Activated CD8-positive, alpha-beta memory T cell treated with anti-CD3 and anti-CD28 coated beads for 1 hour (primary cell): ENCODE measurements at regions not wholly inside any gene's neighbourhood (a gene's known extent, or its start where the extent isn't known, plus 50 kb on each side); places are given as distances from the start of the nearest gene placed in this dataset.

Source experiments
- DNase-seq, 2 donors: peaks; one replicate each; pipeline ENCODE4 v3.0.0-alpha.2; 2020; ENCODE audit warnings: low read depth in 1 of 2; ENCODE audit errors: extremely low read depth in 1 of 2

DNA sequence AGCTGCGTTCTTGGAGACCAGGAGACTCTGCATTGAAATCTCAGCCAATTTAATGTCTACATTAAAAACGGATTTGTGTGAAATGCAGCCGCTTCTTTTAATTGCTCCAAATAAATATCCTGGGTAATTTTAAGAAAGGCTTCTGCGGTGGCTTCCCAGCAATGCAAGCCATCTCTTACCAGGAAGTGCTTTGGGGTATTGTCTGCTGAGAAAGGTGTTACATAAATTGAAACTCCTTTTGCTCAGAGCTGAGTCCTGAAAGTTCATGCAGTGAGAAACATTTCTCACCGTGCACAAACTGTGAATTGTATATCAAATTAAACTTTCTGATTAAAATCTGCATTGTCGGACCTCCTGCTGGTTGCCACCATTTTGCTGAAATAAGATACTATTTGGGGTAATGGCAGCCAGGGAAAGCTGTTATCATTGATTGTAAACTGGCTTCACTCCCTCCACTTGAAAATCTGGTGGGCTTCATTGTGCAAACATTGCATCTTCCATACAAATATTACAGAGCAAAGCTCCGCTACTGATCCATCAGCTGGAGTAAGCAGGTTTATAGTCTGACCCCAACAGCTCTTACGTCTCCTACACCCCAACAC, 59.5 kb downstream of the ZIC5 start:
- DNase-seq: no peak

- DNase-seq: no peak
Measured at GRCh38 chr13:99911069-99911964, 60.2 kb downstream of the ZIC5 start.

GRCh38 chr13:99909836-99910619, 61.5 kb downstream of the ZIC5 start:
- no peak for DNase-seq

GRCh38 chr13:99909097-99909835, 62.3 kb downstream of the ZIC5 start:
- DNase-seq: no peak

DNA sequence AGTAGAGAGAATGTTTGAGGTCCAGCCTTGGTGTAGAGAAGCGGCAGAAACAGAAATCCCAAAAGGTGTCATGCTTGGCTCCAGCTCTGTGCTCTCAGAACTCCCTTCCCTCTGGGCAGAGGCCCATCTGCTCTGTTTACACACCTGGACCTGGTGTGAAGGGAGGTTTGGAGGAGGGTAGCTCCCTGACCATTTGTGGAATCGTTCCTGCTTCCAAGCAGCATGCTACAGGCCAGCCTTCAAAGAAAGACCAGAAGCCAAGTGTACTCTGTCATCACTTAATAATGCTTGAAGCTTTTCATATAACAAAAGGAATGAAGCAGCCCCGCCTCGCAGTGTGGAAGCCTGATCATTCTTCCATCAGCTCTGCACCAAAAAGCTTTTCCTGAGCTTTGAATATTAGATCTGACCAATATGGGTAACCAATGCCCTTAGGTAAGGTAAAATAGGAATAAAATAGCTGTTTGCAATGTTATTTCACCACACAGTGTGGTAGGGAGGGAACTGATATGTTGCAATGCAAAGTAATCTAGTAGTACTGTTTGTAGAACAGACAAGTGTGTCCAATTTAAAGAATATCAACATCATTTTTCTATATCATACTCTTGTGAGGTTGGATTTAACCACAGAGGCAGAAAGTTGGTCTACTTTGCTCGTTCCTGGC, 63.3 kb downstream of the ZIC5 start:
- no peak for DNase-seq

- no peak for DNase-seq
Measured at GRCh38 chr13:99907627-99908026, 63.9 kb downstream of the ZIC5 start.

DNA sequence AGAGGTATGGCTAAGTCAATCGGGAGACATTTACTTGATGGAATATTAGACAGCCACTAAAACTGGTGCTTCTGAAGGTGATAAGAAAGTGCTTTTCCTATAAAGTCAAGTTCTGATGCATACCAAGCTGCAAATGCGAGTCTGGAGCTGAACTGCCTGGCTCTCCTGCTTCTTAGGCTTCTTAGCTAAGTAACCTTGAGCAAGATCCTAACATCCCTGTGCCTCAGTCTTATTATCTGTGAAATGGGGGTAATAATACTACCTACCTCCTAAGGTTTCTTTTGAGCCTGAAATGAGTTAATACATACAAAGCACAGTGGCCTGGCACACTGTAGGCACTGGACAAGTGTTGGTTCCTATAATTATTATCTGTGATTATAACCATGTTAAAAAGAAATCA, 64.5 kb downstream of the ZIC5 start:
- DNase-seq: no peak

GRCh38 chr13:99905814-99906213, 65.8 kb downstream of the ZIC5 start:
- no peak for DNase-seq

DNA sequence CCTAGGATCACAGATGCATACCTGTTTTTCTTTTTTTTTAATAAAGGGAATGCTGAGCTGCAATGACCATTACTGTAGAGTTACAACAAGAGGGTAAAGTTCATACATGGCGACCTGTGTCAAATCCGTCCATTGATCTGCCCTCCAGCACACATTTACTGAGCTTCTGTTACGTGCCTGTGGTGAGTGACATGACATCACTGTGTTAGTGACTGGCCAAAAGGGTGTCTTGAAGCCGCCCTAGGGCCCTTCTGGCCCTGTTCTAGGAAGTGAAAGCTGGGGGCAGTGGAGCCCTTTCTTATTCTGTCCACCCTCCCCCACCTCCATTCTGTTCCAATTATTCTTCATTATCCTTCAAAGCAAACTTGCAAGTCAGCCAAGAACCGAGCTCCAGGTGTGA, 66.3 kb downstream of the ZIC5 start:
- no peak for DNase-seq

- no peak for DNase-seq
Measured at GRCh38 chr13:99903140-99903539, 68.4 kb downstream of the ZIC5 start.

GRCh38 chr13:99902657-99903056, 68.9 kb downstream of the ZIC5 start:
- no peak for DNase-seq

GRCh38 chr13:99900960-99901359, 70.6 kb downstream of the ZIC5 start:
- no peak for DNase-seq

DNA sequence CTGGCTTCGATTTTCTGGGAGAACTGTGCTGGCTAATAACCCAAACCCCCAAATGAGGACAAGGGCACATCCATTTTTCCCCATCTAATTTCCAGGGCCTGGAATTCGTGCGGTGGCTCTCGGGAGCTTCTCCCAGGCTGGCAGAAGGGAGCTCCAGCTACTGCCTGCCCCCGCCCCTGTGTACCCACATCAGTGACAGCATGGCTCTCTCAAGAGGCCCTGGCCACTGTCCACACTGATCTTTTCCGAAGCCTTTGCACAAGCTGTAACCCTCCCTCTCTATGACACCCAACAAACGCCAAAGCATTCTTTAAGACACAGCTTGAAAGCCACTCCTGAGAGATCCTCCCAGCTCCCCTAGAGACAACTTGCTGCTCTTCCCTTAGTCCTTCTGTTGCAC, 73.1 kb downstream of the ZIC5 start:
- DNase-seq: no peak

- DNase-seq: no peak
Measured at GRCh38 chr13:99897076-99897440, 74.5 kb downstream of the ZIC5 start.

DNA sequence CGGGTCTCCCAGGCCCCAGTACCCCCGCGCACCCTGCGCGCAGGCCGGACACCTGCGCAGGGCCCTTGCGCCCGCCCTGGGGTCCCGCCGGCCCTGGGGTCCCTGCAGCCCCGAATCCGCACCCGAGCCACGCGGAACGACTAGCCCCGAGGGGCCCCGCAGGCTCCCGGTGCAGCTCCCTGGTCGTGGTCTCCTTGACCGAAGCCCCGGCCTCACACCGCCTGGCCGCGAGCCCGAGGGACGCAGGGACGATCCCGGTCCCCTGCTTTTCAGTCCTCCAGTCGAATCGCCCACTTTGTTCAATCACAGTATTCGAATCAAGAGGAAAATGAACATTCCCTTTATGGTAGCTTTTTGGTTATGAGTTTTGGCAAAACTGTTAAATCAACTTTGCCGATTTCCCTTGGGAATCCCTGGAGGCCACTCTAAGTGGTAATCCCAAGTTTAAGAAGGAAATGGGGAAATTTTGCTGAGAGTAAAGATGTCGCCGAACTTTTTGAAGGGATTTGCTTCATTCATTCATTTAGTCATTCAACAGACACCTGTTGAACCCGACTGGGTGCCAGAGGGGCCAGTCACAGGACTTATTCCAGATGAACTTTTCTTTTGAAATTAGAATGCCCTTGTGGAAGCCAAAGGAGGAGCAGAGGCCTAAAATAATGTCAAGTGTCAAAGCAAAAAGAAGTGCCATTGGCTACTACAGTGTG, 75.0 kb downstream of the ZIC5 start:
- DNase-seq: no peak

- DNase-seq: no peak
Measured at GRCh38 chr13:99895444-99896368, 75.9 kb downstream of the ZIC5 start.

GRCh38 chr13:99894840-99895443, 76.6 kb downstream of the ZIC5 start:
- no peak for DNase-seq

DNA sequence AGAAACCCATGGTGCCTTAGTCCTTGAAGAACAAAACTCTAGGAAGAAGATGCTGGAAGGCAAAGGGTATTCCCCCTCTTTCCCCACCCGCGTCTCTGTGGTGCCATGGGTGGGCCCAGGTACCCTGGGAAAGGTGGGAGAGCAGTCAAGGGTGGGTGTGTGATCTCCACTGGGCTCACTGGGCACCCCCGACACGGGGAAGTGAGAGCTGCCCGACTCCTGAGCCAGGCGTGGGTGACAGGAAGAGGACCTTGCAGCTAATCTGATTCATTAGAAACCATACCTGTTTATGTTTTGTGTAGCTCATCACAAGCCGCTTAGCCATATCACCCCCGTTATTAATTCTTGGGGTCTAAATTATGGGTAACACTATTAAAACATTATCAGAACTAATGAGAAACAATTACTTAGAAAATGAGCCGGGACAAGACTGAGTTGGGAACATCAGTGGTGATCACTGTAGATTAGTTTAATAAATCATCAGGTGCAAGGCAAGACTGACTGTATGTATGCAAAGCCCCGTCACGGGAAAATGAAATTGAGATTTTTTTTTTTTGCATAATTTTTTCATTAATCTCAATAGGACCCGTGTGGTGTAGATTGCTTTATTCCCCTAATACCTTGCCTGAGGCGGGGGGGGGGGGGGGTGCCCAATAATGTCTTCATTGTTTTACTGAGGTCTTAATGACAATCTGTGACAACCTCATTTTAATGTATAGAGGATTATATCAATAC, 77.3 kb downstream of the ZIC5 start:
- DNase-seq: no peak
